ENCODE measurements at regions not wholly inside any gene's neighbourhood (a gene's known extent, or its start where the extent isn't known, plus 50 kb on each side); places are given as distances from the start of the nearest gene placed in this dataset.

DNA sequence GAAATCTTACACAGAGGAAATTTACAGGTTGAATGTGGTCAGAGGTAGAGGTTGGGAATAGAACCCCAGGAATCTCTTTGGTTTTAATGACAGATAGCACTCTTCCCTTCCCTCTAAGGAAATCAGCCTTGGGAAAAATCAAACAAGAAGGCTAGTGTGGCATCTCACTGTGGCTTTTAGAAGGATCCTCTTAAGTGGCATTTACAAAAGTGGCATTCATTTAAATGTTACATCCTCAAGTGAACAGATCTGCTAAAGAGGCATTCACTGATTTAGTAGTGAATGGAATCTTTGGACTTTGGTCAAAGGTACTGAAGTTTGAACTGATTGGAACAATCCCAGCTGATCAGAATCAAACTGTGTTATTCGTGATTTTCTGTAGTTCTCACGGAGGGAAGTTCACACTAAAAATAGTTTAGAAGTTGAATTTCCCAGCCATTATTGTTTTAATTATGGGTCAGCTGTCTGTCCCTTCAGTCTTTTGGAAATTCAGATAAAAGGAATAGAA lies 136.5 kb upstream of the FN1 start:
- DNase-seq (no peak), ATAC-seq (no peak)
- intact Hi-C loops (cut with DNase I): no loop called here
- TF ChIP-seq, protein P1, sequence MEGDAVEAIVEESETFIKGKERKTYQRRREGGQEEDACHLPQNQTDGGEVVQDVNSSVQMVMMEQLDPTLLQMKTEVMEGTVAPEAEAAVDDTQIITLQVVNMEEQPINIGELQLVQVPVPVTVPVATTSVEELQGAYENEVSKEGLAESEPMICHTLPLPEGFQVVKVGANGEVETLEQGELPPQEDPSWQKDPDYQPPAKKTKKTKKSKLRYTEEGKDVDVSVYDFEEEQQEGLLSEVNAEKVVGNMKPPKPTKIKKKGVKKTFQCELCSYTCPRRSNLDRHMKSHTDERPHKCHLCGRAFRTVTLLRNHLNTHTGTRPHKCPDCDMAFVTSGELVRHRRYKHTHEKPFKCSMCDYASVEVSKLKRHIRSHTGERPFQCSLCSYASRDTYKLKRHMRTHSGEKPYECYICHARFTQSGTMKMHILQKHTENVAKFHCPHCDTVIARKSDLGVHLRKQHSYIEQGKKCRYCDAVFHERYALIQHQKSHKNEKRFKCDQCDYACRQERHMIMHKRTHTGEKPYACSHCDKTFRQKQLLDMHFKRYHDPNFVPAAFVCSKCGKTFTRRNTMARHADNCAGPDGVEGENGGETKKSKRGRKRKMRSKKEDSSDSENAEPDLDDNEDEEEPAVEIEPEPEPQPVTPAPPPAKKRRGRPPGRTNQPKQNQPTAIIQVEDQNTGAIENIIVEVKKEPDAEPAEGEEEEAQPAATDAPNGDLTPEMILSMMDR (IDR thresholded peaks at IDR 0.05): no peak
- no peak overlapping the region for H3K27ac ChIP-seq
- H3K4me1 ChIP-seq: no peaks in the 10 kb centered on the region
- H3K9me3 ChIP-seq: no peaks in the 10 kb centered on the region
- H3K27me3 ChIP-seq (ENCODE audit: insufficient read depth in 3 of 3, low read length in 2 of 3): no peaks in the 10 kb centered on the region
- no peaks in the 10 kb centered on the region for H3K36me3 ChIP-seq (ENCODE audit: insufficient read depth in 1 of 2, low read depth in 1 of 2)
- no peak overlapping the region for H3K4me3 ChIP-seq
- 9 to 15% (median 10%) methylated on average over 2 of the region's 2 CpGs for WGBS, 3 donors

DNA sequence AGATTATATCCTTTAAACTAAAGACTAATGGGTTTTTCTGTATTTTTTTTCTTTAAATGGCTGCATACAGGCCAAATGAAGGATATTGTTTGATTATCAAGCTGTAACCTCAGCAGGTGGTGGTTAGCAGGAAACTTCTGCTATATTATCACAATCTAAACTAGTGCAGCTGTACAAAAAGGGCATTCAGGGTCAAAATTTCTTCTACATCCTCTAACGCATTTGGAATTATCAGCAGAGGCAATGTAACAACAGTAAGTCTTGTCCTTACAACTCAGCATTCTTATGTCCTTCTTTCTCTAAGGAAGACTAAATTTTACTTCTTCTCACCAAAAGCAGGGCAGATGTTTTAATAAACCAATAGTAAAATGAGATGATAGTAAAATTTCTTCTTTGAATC lies 135.8 kb upstream of the FN1 start:
- ATAC-seq: no peak

DNA sequence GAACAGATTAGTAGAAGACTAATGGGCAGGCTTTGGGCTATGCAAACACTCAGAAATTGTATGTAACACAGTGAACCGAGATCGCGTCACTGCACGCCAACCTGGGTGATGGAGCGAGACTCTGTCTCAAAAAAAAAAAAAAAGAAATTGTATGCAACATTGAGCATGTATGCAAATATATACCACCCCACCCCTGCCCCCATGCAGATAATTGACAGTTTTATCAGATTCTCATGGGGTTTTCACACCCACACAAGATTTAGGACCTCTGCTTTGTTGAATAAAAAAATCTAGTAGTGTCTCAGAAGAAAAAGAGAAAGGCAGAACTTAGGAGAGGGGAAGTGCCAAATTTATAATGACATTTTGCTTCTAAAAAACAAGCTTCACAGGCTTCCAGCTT lies 131.6 kb upstream of the FN1 start:
- no peak for ATAC-seq
- TF ChIP-seq, protein P1 (IDR thresholded peaks at IDR 0.05): no peak
- 96 to 100% (median 98%) methylated on average over 5 of the region's 5 CpGs for WGBS, 3 donors
- intact Hi-C loops (cut with DNase I): no loop called here
- H3K27ac ChIP-seq: no peak overlapping the region
- H3K36me3 ChIP-seq (ENCODE audit: insufficient read depth in 1 of 2, low read depth in 1 of 2): no peaks in the 10 kb centered on the region
- H3K27me3 ChIP-seq (ENCODE audit: insufficient read depth in 3 of 3, low read length in 2 of 3): no peaks in the 10 kb centered on the region
- H3K9me3 ChIP-seq: no peaks in the 10 kb centered on the region
- DNase-seq: no peak
- no peak overlapping the region for H3K4me3 ChIP-seq
- no peaks in the 10 kb centered on the region for H3K4me1 ChIP-seq

More for the DNA sequence above, 135.8 kb upstream of the FN1 start:
- H3K4me3 ChIP-seq: no peak overlapping the region
- H3K27me3 ChIP-seq (ENCODE audit: insufficient read depth in 3 of 3, low read length in 2 of 3): no peaks in the 10 kb centered on the region
- H3K9me3 ChIP-seq: no peaks in the 10 kb centered on the region
- H3K27ac ChIP-seq: no peak overlapping the region
- intact Hi-C loops (cut with DNase I): no loop called here
- TF ChIP-seq, protein P1 (IDR thresholded peaks at IDR 0.05): no peak
- no peaks in the 10 kb centered on the region for H3K4me1 ChIP-seq
- no peaks in the 10 kb centered on the region for H3K36me3 ChIP-seq (ENCODE audit: insufficient read depth in 1 of 2, low read depth in 1 of 2)
- 13 to 20% (median 15%) methylated on average over 1 of the region's 1 CpG for whole genome bisulfite sequencing, 3 donors
- no peak for DNase-seq

DNA sequence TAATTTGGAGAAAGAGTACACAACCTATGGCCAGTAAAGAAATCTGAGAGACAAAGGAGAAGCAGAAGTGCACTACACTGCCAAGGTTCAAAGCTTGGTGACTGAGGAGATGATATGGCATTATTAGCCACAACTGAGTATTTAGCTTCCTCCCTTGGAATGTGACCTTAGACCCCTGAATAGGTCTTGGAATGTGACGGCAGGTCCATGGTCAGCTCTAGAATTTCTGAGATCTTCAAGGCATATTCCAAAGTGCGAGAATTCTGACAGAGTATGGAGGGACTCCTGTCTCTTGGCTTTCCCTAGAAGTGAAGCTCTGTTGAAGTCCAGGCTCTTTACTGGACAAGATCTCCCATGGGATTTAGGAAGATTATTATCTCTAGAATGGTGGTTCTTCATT lies 130.0 kb upstream of the FN1 start:
- no peaks in the 10 kb centered on the region for H3K27me3 ChIP-seq (ENCODE audit: insufficient read depth in 3 of 3, low read length in 2 of 3)
- H3K9me3 ChIP-seq: no peaks in the 10 kb centered on the region
- no peaks in the 10 kb centered on the region for H3K4me1 ChIP-seq
- DNase-seq (no peak), ATAC-seq (no peak)
- H3K27ac ChIP-seq: no peak overlapping the region
- no peaks in the 10 kb centered on the region for H3K36me3 ChIP-seq (ENCODE audit: insufficient read depth in 1 of 2, low read depth in 1 of 2)
- no peak overlapping the region for H3K4me3 ChIP-seq
- intact Hi-C loops (cut with DNase I): no loop called here
- WGBS, 3 donors: 90 to 98% (median 93%) methylated on average over 2 of the region's 2 CpGs
- TF ChIP-seq, protein P1 (IDR thresholded peaks at IDR 0.05): no peak

DNA sequence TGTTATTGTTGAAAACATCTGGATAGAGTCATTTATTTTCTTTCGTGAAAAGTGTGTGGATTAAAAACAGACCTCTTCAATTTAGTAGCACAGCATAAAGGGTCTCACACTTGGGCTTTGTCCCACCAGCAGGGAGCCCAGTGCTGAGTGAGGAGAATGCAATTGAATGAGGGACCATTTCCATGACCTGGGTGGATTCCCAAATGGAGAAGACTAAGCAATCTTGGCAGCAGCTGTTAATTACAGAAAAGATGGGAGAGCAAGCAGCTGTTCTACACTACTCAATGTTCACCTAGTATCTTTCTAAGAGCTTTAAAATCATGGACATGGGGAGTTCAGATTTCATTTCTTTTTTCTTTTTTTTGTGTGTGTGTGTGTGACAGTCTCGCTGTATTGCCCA lies 121.8 kb upstream of the FN1 start:
- no peak for DNase-seq
- Histone ChIP-seq H3K9me3 (no peaks in the 10 kb centered on the region), H3K27ac (no peak overlapping the region), H3K36me3 (ENCODE audit: insufficient read depth in 1 of 2, low read depth in 1 of 2) (no peaks in the 10 kb centered on the region), H3K4me1 (no peaks in the 10 kb centered on the region), H3K27me3 (ENCODE audit: insufficient read depth in 3 of 3, low read length in 2 of 3) (no peaks in the 10 kb centered on the region), H3K4me3 (no peak overlapping the region)
- no peak for ATAC-seq
- WGBS, 3 donors: 21 to 35% (median 24%) methylated on average over 2 of the region's 2 CpGs
- TF ChIP-seq, protein P1 (IDR thresholded peaks at IDR 0.05): no peak
- intact Hi-C loops (cut with DNase I): no loop called here

Data from psoas muscle (tissue), 7 donors.